Mesothelial cell of epicardium (in vitro differentiated cells): ENCODE measurements at regions not wholly inside any gene's neighbourhood (a gene's known extent, or its start where the extent isn't known, plus 50 kb on each side); places are given as distances from the start of the nearest gene placed in this dataset.

Source experiments
- DNase-seq, 2 experiments: peaks; one replicate each; pipeline ENCODE4 v3.0.0; 2021; ENCODE audit warnings: low spot score in 2 of 2; ENCODE audit not compliant: unreplicated experiment in 2 of 2
- H3K27ac Mint-ChIP-seq: 2 replicates; pipeline ENCODE4 v1.8.0; 2021; ENCODE audit warnings: mixed read lengths
- H3K27me3 Mint-ChIP-seq: 2 replicates; pipeline ENCODE4 v1.8.0; 2021; ENCODE audit warnings: low read depth, mixed read lengths
- H3K36me3 Mint-ChIP-seq: 2 replicates; pipeline ENCODE4 v1.8.0; 2021; ENCODE audit warnings: mixed read lengths
- H3K4me1 Mint-ChIP-seq: 2 replicates; pipeline ENCODE4 v1.8.0; 2021; ENCODE audit warnings: mixed read lengths
- H3K4me3 Mint-ChIP-seq: 2 replicates; pipeline ENCODE4 v1.8.0; 2021; ENCODE audit warnings: mild to moderate bottlenecking, moderate library complexity, mixed read lengths
- H3K9me3 Mint-ChIP-seq: 2 replicates; pipeline ENCODE4 v1.8.0; 2021; ENCODE audit warnings: mixed read lengths
- TF ChIP-seq, protein P1 (sequence below): fragments of 200-600 bp; sonication (generic); IDR thresholded peaks from one replicate; pipeline ENCODE4 v1.5.0; 2021; ENCODE audit warnings: antibody characterized with exemption; ENCODE audit not compliant: unreplicated experiment

DNA sequence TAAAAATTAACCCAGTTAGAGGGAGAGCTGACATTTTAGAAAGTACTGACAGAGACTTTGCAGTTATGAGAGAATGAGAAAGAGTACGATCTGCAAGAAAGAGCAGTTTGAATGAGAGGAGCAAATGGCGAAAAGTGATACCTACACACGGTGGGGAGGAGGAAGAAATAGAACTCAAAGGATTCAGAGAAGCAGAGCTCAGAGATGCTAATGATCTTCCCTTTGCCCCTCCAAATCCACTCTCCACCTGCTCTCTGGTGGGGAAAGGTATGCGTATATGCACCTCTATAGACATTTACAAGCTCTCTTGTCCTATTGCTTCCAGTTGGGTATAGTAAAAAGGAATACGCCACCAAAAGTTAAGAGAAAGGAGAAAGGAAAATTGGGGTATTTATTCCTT, 123.3 kb upstream of the TTC14 start:
- no peak overlapping the region for H3K4me3 Mint-ChIP-seq
- no peak for DNase-seq
- H3K36me3 Mint-ChIP-seq, result no peaks in the 10 kb centered on the region
- H3K4me1 Mint-ChIP-seq, result no peaks in the 10 kb centered on the region
- H3K27me3 Mint-ChIP-seq, result peaks cover 2% of the 10 kb centered on the region
- H3K9me3 Mint-ChIP-seq, result peaks cover 5% of the 10 kb centered on the region
- no peak overlapping the region for H3K27ac Mint-ChIP-seq
- TF ChIP-seq, protein P1, sequence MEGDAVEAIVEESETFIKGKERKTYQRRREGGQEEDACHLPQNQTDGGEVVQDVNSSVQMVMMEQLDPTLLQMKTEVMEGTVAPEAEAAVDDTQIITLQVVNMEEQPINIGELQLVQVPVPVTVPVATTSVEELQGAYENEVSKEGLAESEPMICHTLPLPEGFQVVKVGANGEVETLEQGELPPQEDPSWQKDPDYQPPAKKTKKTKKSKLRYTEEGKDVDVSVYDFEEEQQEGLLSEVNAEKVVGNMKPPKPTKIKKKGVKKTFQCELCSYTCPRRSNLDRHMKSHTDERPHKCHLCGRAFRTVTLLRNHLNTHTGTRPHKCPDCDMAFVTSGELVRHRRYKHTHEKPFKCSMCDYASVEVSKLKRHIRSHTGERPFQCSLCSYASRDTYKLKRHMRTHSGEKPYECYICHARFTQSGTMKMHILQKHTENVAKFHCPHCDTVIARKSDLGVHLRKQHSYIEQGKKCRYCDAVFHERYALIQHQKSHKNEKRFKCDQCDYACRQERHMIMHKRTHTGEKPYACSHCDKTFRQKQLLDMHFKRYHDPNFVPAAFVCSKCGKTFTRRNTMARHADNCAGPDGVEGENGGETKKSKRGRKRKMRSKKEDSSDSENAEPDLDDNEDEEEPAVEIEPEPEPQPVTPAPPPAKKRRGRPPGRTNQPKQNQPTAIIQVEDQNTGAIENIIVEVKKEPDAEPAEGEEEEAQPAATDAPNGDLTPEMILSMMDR, result no peak

DNA sequence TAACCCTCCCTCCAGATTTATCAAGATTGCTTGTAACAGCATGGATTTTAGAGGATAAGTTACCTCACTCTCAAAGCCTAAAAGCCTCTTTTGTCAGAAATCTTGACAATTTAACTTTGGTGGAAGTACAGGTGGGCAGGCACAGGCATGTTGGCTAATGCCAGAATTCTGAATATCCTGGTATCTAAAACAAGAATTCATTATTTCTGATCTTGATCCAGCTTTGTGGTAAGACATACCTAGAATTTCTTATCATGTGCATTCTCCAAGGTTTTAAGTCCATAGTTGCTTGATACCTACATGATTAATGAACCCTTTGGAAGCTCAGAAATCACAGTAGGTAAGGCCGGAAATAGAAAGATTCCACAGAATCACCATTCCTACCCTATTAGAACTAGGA, 109.9 kb upstream of the TTC14 start:
- DNase-seq, result no peak
- H3K4me3 Mint-ChIP-seq, result no peak overlapping the region
- peaks cover 24% of the 10 kb centered on the region for H3K9me3 Mint-ChIP-seq
- TF ChIP-seq, protein P1, result no peak
- H3K27me3 Mint-ChIP-seq, result no peaks in the 10 kb centered on the region
- no peaks in the 10 kb centered on the region for H3K4me1 Mint-ChIP-seq
- no peaks in the 10 kb centered on the region for H3K36me3 Mint-ChIP-seq
- no peak overlapping the region for H3K27ac Mint-ChIP-seq

DNA sequence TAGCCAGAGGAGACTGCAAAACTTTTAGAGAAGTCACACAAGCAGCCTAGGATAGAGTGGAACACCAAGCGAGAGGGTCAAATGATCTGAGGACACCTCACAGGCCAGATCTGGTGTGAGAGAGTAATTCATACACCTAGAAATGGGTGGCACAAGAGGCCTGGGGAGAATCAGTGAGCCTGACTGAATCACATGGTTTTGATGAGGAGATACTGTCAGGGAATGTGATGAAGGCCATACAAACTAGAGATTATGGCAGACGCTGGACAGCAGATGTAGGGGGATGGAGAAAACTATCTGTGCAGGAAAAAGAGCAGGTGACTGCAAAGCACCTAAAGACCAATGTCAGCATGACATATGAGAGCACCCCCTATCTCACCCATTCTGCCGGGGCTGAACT, 105.0 kb upstream of the TTC14 start:
- no peak for DNase-seq
- Mint-ChIP-seq H3K4me3 (no peak overlapping the region), H3K36me3 (no peaks in the 10 kb centered on the region), H3K27me3 (no peaks in the 10 kb centered on the region), H3K4me1 (no peaks in the 10 kb centered on the region), H3K9me3 (peaks cover 28% of the 10 kb centered on the region), H3K27ac (no peak overlapping the region)
- TF ChIP-seq, protein P1, result no peak

DNA sequence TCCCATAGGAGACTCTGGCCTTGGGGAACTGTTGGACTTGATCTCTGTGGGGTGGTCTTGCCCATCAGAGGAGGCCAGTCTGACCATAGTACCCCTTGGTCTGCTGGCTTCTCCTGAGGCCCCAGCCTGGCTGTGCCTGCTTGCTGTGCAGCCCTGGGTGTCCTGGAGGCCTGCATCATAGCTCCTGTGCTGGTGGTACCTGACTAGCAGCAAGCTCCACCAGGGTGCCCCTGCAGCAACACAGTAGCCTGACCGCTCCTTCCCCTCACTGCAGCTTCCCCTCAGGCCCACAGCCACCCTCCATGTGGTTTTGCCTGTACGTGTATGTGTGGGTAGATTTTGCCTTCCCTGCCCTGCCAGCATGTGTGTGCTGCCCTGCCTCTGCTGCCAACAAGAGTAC, 85.6 kb upstream of the TTC14 start:
- no peak for DNase-seq
- no peaks in the 10 kb centered on the region for H3K36me3 Mint-ChIP-seq
- no peak overlapping the region for H3K27ac Mint-ChIP-seq
- peaks cover 37% of the 10 kb centered on the region for H3K9me3 Mint-ChIP-seq
- TF ChIP-seq, protein P1, result no peak
- no peaks in the 10 kb centered on the region for H3K4me1 Mint-ChIP-seq
- H3K4me3 Mint-ChIP-seq, result no peak overlapping the region
- no peaks in the 10 kb centered on the region for H3K27me3 Mint-ChIP-seq

DNA sequence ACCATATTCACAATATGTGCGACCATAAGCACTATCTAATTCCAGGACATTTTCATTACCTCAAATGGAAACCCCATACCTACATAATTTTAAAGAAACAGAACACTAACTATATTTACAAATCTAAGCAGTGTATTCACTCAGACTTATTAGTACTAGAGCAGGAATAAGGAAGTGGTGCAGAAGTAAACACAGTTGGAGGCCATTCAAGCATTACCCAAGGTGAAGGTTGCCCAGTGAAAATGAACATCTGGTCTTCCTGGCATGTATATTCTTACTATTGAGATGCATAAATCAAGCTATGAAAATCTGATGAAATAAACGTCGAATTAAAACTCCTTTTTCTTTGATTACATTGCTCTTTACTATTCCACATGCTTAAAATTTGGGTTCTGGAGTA, 78.9 kb upstream of the TTC14 start:
- Mint-ChIP-seq H3K4me3 (no peak overlapping the region), H3K27me3 (peaks cover 2% of the 10 kb centered on the region), H3K27ac (no peak overlapping the region), H3K36me3 (no peaks in the 10 kb centered on the region), H3K4me1 (no peaks in the 10 kb centered on the region), H3K9me3 (peaks cover 35% of the 10 kb centered on the region)
- no peak for DNase-seq
- TF ChIP-seq, protein P1, result no peak

DNA sequence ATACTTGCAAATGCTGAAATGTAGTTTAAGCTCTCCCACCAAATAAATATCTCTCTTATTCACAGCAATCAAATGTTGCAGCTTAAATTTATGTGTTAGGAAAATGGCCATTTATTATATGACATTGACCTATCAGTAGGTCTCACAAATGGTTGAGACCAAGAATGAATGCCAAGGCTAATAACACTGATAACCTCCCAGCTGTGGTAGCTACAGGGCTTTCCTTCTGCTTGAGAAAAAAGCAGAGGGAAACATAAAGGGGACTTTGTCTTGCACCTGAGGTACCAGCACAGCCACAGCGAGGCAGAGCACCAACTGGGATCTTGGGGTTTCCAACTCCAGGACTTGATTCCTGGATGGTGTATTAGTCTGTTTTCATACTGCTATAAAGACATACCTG, 73.1 kb upstream of the TTC14 start:
- H3K27me3 Mint-ChIP-seq, result peaks cover 2% of the 10 kb centered on the region
- H3K9me3 Mint-ChIP-seq, result no peaks in the 10 kb centered on the region
- H3K4me3 Mint-ChIP-seq, result no peak overlapping the region
- TF ChIP-seq, protein P1, result no peak
- no peak for DNase-seq
- no peaks in the 10 kb centered on the region for H3K4me1 Mint-ChIP-seq
- no peaks in the 10 kb centered on the region for H3K36me3 Mint-ChIP-seq
- H3K27ac Mint-ChIP-seq, result no peak overlapping the region
